Caco-2 (cell line): ENCODE measurements at regions not wholly inside any gene's neighbourhood (a gene's known extent, or its start where the extent isn't known, plus 50 kb on each side); places are given as distances from the start of the nearest gene placed in this dataset.

Experiments used
- BruUV-seq: library from RNA; stranded (reverse); fragments of 400-500 nt; replicated peaks from 2 replicates; lab custom pipeline; 2021; lab: Mats Ljungman, UMichigan
- CTCF ChIA-PET: fragments of 300-600 bp; sonication (Branson Sonifier 250); formaldehyde crosslinking; loops from one replicate; lab custom pipeline; 2022; ENCODE audit warnings: antibody characterized with exemption; lab: Charles Lee
- POLR2A ChIA-PET: fragments of 300-600 bp; sonication (Branson Sonifier 250); formaldehyde crosslinking; loops from one replicate; lab custom pipeline; 2022; ENCODE audit warnings: antibody characterized with exemption; lab: Charles Lee
- DNase-seq, 2 experiments: peaks; one replicate each; pipeline versions ENCODE4 v3.0.0 to v3.0.0-alpha.2; 2020 to 2022
- H3K27me3 ChIP-seq: replicated peaks from 2 replicates; pipeline ENCODE4 v1.6.0; 2011; ENCODE audit warnings: low read length; ENCODE audit not compliant: control insufficient read depth, insufficient read depth
- H3K36me3 ChIP-seq: 2 replicates; pipeline ENCODE4 v1.5.1; 2011; ENCODE audit warnings: low read length; ENCODE audit not compliant: control insufficient read depth, insufficient read depth
- H3K4me1 ChIP-seq: fragments of 250-450 bp; sonication (Bioruptor Pico); 2 replicates; pipeline ENCODE4 v1.5.1; 2020; ENCODE audit warnings: mild to moderate bottlenecking
- H3K4me3 ChIP-seq: 2 replicates; pipeline ENCODE4 v1.5.1; 2011; ENCODE audit warnings: low read depth, mild to moderate bottlenecking, control low read depth, low read length
- H3K9me3 ChIP-seq: fragments of 250-450 bp; sonication (Bioruptor Pico); 2 replicates; pipeline ENCODE4 v1.5.1; 2020; ENCODE audit warnings: mild to moderate bottlenecking, moderate library complexity
- H3K27ac Mint-ChIP-seq: one replicate; pipeline ENCODE4 v1.8.0; 2022; ENCODE audit warnings: mixed read lengths; ENCODE audit not compliant: unreplicated experiment
- H3K27me3 Mint-ChIP-seq: one replicate; pipeline ENCODE4 v1.8.0; 2022; ENCODE audit warnings: mixed read lengths; ENCODE audit not compliant: insufficient read depth, unreplicated experiment
- H3K36me3 Mint-ChIP-seq: one replicate; pipeline ENCODE4 v1.8.0; 2022; ENCODE audit warnings: mild to moderate bottlenecking, mixed read lengths; ENCODE audit not compliant: insufficient read depth, unreplicated experiment
- H3K4me1 Mint-ChIP-seq: one replicate; pipeline ENCODE4 v1.8.0; 2022; ENCODE audit warnings: low read depth, mixed read lengths; ENCODE audit not compliant: unreplicated experiment
- H3K4me3 Mint-ChIP-seq: one replicate; pipeline ENCODE4 v1.8.0; 2022; ENCODE audit warnings: mild to moderate bottlenecking, moderate library complexity, mixed read lengths; ENCODE audit not compliant: unreplicated experiment
- H3K9me3 Mint-ChIP-seq: one replicate; pipeline ENCODE4 v1.8.0; 2022; ENCODE audit warnings: mixed read lengths; ENCODE audit not compliant: unreplicated experiment
- intact Hi-C: fragments of 100-400 bp; cut with micrococcal nuclease; formaldehyde crosslinking; loops from one replicate; pipeline ENCODE4 v1.10.0; 2022; ENCODE audit not compliant: unreplicated experiment
- TF ChIP-seq, protein P1 (sequence below), 2 experiments: fragments of 200-600 bp in 1 of 2; IDR thresholded peaks; 1 replicate in 1 of 2; 2 replicates in 1 of 2; pipeline versions ENCODE4 v1.5.1 to v1.8.0; 2011 to 2022; ENCODE audit warnings: antibody characterized with exemption in 1 of 2, control low read depth in 1 of 2, inconsistent platforms in 1 of 2, low read depth in 1 of 2, low read length in 1 of 2, mild to moderate bottlenecking in 1 of 2, moderate library complexity in 1 of 2; ENCODE audit not compliant: insufficient read depth in 1 of 2, severe bottlenecking in 1 of 2, unreplicated experiment in 1 of 2

DNA sequence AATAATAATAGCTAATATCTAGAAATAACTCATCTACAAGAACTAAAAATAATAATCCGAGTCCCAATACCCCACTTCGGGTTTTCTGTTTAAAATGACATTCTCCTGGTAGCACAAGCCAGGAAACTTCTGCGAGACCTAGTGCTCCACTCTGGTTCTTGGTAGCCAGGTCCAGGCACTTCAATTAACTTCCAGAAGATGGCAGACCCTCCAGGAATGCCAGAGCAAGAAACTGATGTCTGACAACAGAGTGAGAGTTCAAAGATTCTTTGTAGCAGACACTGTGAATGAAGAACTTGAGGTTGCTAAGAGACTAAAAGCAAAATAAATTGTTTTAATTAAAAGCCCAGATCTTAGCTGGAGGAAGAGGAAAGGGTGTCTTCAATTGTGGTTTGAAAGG lies 1963.3 kb upstream of the CDH9 start:
- BruUV-seq: no TSS peak
- no peak overlapping the region for H3K4me3 ChIP-seq
- CTCF ChIA-PET: no interaction called here

DNA sequence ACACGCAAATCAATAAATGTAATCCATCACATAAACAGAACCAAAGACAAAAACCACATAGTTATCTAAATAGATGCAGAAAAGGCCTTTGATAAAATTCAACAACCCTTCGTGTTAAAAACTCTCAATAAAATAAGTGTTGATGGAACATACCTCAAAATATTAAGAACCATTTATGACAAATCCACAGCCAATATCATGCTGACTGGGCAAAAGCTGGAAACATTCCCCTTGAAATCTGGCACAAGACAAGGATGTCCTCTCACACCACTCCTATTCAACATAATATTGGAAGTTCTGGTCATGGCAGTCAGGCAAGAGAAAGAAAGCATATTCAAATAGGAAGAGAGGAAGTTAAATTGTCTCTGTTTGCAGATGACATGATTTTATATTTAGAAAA lies 1946.3 kb upstream of the CDH9 start:
- ChIA-PET POLR2A (no interaction called here), CTCF (no interaction called here)
- H3K4me3 Mint-ChIP-seq: no peak overlapping the region
- H3K36me3 Mint-ChIP-seq: no peaks in the 10 kb centered on the region
- no peaks in the 10 kb centered on the region for H3K27me3 Mint-ChIP-seq
- Histone ChIP-seq H3K27me3 (no peaks in the 10 kb centered on the region), H3K4me3 (no peak overlapping the region), H3K4me1 (no peaks in the 10 kb centered on the region), H3K9me3 (peaks cover 8% of the 10 kb centered on the region), H3K36me3 (no peaks in the 10 kb centered on the region)
- intact Hi-C loops: no loop called here
- no TSS peak for BruUV-seq
- DNase-seq: no peak
- no peaks in the 10 kb centered on the region for H3K4me1 Mint-ChIP-seq
- H3K27ac Mint-ChIP-seq: no peak overlapping the region
- TF ChIP-seq, protein P1, sequence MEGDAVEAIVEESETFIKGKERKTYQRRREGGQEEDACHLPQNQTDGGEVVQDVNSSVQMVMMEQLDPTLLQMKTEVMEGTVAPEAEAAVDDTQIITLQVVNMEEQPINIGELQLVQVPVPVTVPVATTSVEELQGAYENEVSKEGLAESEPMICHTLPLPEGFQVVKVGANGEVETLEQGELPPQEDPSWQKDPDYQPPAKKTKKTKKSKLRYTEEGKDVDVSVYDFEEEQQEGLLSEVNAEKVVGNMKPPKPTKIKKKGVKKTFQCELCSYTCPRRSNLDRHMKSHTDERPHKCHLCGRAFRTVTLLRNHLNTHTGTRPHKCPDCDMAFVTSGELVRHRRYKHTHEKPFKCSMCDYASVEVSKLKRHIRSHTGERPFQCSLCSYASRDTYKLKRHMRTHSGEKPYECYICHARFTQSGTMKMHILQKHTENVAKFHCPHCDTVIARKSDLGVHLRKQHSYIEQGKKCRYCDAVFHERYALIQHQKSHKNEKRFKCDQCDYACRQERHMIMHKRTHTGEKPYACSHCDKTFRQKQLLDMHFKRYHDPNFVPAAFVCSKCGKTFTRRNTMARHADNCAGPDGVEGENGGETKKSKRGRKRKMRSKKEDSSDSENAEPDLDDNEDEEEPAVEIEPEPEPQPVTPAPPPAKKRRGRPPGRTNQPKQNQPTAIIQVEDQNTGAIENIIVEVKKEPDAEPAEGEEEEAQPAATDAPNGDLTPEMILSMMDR (IDR thresholded peaks at IDR 0.05; ENCODE audit: insufficient read depth in 1 of 2, low read depth in 1 of 2, low read length in 1 of 2, severe bottlenecking in 1 of 2, unreplicated experiment in 1 of 2): no peak
- no peaks in the 10 kb centered on the region for H3K9me3 Mint-ChIP-seq

More for the DNA sequence above, 1963.3 kb upstream of the CDH9 start:
- POLR2A ChIA-PET: no interaction called here
- Histone ChIP-seq H3K27me3 (no peaks in the 10 kb centered on the region), H3K36me3 (no peaks in the 10 kb centered on the region), H3K4me1 (no peaks in the 10 kb centered on the region), H3K9me3 (no peaks in the 10 kb centered on the region)
- TF ChIP-seq, protein P1 (IDR thresholded peaks at IDR 0.05; ENCODE audit: insufficient read depth in 1 of 2, low read depth in 1 of 2, low read length in 1 of 2, severe bottlenecking in 1 of 2, unreplicated experiment in 1 of 2): peak in 1 of 2 experiments; percentile 28
- H3K27me3 Mint-ChIP-seq: no peaks in the 10 kb centered on the region
- peak in 1 of 2 experiments; percentile 25 for DNase-seq
- H3K27ac Mint-ChIP-seq: no peak overlapping the region
- H3K4me1 Mint-ChIP-seq: no peaks in the 10 kb centered on the region
- no peaks in the 10 kb centered on the region for H3K36me3 Mint-ChIP-seq
- H3K4me3 Mint-ChIP-seq: no peak overlapping the region
- intact Hi-C loops: no loop called here
- no peaks in the 10 kb centered on the region for H3K9me3 Mint-ChIP-seq

DNA sequence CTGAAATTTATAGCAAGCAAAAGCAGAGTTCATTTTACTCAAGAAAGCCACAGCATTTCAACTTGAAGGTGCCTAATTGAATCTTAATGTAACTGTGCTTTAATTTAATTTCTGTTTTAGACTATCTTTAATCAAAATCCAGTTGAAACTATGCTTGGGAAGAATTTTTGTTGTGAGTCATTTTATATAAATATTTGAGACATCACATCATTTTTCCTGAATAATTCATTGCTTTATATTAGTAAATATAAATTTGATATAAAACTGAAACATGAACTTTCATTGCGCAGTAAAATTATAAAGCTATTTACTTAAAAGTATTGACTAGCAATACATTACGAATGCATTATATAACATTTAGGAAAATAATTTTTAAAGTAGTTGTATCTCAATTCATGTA lies 1937.1 kb upstream of the CDH9 start:
- H3K4me3 ChIP-seq: no peak overlapping the region
- H3K9me3 Mint-ChIP-seq: no peaks in the 10 kb centered on the region
- POLR2A ChIA-PET: no interaction called here
- H3K4me3 Mint-ChIP-seq: no peak overlapping the region
- no peaks in the 10 kb centered on the region for H3K27me3 ChIP-seq
- no peaks in the 10 kb centered on the region for H3K27me3 Mint-ChIP-seq
- no peak overlapping the region for H3K27ac Mint-ChIP-seq
- no peak for DNase-seq
- CTCF ChIA-PET: no interaction called here
- no peaks in the 10 kb centered on the region for H3K36me3 ChIP-seq
- BruUV-seq: no TSS peak
- TF ChIP-seq, protein P1 (IDR thresholded peaks at IDR 0.05; ENCODE audit: insufficient read depth in 1 of 2, low read depth in 1 of 2, low read length in 1 of 2, severe bottlenecking in 1 of 2, unreplicated experiment in 1 of 2): no peak
- H3K4me1 ChIP-seq: no peaks in the 10 kb centered on the region
- H3K4me1 Mint-ChIP-seq: no peaks in the 10 kb centered on the region
- H3K9me3 ChIP-seq: no peaks in the 10 kb centered on the region
- intact Hi-C loops: no loop called here
- H3K36me3 Mint-ChIP-seq: no peaks in the 10 kb centered on the region
